Osteocyte (in vitro differentiated cells): ENCODE measurements at regions not wholly inside any gene's neighbourhood (a gene's known extent, or its start where the extent isn't known, plus 50 kb on each side); places are given as distances from the start of the nearest gene placed in this dataset.
A peak's percentile ranks its signal among the peaks of the same experiment; 100 is the strongest.
"Not testable (repeated sequence)": the region's sequence is repeated elsewhere in the genome, so short reads cannot be mapped to it uniquely, and the experiment has no call there.

Experiments used
- DNase-seq: peaks from one replicate; pipeline ENCODE4 v3.0.0; 2021; ENCODE audit warnings: mixed read lengths; ENCODE audit not compliant: unreplicated experiment; ENCODE audit errors: extremely low spot score
- H3K27ac Mint-ChIP-seq: one replicate; pipeline ENCODE4 v1.8.0; 2021; ENCODE audit warnings: mild to moderate bottlenecking, mixed read lengths; ENCODE audit not compliant: unreplicated experiment
- H3K27me3 Mint-ChIP-seq: one replicate; pipeline ENCODE4 v1.8.0; 2021; ENCODE audit warnings: mixed read lengths; ENCODE audit not compliant: unreplicated experiment
- H3K36me3 Mint-ChIP-seq: one replicate; pipeline ENCODE4 v1.8.0; 2021; ENCODE audit warnings: mixed read lengths; ENCODE audit not compliant: unreplicated experiment
- H3K4me1 Mint-ChIP-seq: one replicate; pipeline ENCODE4 v1.8.0; 2021; ENCODE audit warnings: mixed read lengths; ENCODE audit not compliant: unreplicated experiment
- H3K4me3 Mint-ChIP-seq: one replicate; pipeline ENCODE4 v1.8.0; 2021; ENCODE audit warnings: mild to moderate bottlenecking, moderate library complexity, mixed read lengths; ENCODE audit not compliant: unreplicated experiment
- H3K9me3 Mint-ChIP-seq: one replicate; pipeline ENCODE4 v1.8.0; 2021; ENCODE audit warnings: mixed read lengths; ENCODE audit not compliant: unreplicated experiment
- TF ChIP-seq, protein P1 (sequence below): fragments of 200-600 bp; sonication (generic); IDR thresholded peaks from 2 replicates; pipeline ENCODE4 v1.5.0; 2021; ENCODE audit warnings: antibody characterized with exemption, mild to moderate bottlenecking, moderate library complexity

DNA sequence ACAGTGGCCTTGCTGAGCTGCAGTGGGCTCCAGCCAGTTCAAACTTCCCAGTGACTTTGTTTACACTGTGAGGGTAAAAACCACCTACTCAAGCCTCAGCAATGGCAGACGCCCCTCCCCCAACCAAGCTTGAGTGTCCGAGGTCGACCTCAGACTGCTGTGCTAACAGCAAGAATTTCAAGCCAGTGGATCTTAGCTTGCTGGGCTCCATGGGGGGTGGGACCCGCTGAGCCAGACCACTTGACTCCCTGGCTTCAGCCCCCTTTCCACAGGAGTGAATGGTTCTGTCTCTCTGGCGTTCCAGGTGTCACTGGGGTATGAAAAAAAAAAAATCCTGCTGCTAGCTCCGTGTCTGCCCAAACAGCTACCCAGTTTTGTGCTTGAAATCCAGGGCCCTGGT, 168.9 kb upstream of the INTU start:
- TF ChIP-seq, protein P1, sequence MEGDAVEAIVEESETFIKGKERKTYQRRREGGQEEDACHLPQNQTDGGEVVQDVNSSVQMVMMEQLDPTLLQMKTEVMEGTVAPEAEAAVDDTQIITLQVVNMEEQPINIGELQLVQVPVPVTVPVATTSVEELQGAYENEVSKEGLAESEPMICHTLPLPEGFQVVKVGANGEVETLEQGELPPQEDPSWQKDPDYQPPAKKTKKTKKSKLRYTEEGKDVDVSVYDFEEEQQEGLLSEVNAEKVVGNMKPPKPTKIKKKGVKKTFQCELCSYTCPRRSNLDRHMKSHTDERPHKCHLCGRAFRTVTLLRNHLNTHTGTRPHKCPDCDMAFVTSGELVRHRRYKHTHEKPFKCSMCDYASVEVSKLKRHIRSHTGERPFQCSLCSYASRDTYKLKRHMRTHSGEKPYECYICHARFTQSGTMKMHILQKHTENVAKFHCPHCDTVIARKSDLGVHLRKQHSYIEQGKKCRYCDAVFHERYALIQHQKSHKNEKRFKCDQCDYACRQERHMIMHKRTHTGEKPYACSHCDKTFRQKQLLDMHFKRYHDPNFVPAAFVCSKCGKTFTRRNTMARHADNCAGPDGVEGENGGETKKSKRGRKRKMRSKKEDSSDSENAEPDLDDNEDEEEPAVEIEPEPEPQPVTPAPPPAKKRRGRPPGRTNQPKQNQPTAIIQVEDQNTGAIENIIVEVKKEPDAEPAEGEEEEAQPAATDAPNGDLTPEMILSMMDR: no peak
- Mint-ChIP-seq H3K36me3 (no peaks in the 10 kb centered on the region), H3K27ac (no peak overlapping the region), H3K4me1 (peaks cover 6% of the 10 kb centered on the region), H3K27me3 (peaks cover 35% of the 10 kb centered on the region), H3K4me3 (no peak overlapping the region), H3K9me3 (peaks cover 21% of the 10 kb centered on the region)
- no peak for DNase-seq

DNA sequence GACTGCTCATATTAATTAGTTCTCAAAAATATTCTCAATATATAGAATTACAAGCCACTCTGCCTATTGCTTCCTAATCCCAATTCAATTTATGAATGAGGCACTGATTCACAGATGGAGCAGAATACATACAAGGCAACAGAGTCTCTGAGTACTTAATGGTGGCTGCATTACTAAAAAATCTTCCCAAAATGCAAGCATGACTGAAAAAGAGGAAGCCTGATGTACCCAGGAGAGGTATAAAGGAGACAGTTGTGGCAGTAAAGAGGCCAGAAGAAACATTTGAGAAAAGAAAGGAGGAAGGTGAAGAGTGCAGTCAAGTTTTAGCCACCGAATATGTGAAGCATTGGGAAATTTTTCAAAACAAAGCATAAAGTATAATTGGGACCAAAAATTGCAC, 163.2 kb upstream of the INTU start:
- H3K36me3 Mint-ChIP-seq: peaks cover 5% of the 10 kb centered on the region
- no peak overlapping the region for H3K4me3 Mint-ChIP-seq
- peaks cover 8% of the 10 kb centered on the region for H3K27me3 Mint-ChIP-seq
- no peaks in the 10 kb centered on the region for H3K4me1 Mint-ChIP-seq
- TF ChIP-seq, protein P1: no peak
- no peak overlapping the region for H3K27ac Mint-ChIP-seq
- H3K9me3 Mint-ChIP-seq: peaks cover 5% of the 10 kb centered on the region
- no peak for DNase-seq

DNA sequence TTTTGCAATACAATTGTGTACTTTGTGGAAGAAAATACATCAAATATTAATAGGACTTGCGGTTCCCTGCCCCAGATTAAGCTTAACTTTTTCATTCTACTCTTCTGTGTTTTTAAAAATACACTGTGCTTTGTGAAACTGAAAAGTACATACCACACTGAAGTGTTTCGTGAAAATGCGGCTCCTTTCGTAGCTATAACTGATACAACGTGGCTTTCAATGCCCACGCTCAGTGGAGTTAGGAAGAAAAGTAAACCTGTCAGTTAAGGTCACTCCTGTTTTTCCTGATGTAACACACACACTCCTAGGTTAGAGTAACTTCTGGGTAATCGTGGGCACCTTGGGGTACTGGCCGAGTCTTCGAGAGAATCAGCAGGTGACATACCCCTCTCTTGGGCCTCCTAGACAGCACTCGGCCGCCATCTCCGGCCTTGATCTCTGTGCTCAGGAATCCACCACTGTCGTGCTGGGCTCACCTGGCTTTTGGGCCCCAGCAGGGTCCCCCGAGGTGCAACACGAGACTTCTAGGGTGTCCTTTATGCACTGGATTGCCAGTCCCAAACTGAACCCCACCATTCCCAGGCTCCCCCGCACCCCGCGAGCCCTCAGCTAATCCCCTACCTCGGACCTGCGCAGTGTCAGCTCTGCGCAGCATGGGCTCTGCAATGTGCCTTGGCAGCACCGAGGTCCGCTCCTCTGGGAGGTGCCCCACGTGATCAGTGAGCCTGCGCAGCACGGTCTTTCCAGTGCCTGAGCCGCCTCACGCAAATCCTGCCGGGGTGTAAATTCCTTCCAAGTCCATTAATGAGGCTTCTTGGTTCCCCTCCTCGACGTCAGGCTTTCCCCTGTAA, 162.6 kb upstream of the INTU start:
- Mint-ChIP-seq H3K27ac (no peak overlapping the region), H3K9me3 (peaks cover 8% of the 10 kb centered on the region), H3K36me3 (peaks cover 8% of the 10 kb centered on the region), H3K4me3 (no peak overlapping the region), H3K27me3 (peaks cover 8% of the 10 kb centered on the region), H3K4me1 (no peaks in the 10 kb centered on the region)
- DNase-seq: peak; percentile 82
- TF ChIP-seq, protein P1: no peak

DNA sequence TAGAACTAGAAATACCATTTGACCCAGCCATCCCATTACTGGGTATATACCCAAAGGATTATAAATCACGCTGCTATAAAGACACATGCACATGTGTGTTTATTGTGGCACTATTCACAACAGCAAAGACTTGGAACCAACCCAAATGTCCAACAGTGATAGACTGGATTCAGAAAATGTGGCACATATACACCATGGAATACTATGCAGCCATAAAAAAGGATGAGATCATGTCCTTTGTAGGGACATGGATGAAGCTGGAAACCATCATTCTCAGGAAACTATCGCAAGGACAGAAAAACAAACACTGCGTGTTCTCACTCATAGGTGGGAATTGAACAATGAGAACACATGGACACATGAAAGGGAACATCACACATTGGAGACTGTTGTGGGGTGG, 154.5 kb upstream of the INTU start:
- H3K27ac Mint-ChIP-seq: not testable (repeated sequence)

DNA sequence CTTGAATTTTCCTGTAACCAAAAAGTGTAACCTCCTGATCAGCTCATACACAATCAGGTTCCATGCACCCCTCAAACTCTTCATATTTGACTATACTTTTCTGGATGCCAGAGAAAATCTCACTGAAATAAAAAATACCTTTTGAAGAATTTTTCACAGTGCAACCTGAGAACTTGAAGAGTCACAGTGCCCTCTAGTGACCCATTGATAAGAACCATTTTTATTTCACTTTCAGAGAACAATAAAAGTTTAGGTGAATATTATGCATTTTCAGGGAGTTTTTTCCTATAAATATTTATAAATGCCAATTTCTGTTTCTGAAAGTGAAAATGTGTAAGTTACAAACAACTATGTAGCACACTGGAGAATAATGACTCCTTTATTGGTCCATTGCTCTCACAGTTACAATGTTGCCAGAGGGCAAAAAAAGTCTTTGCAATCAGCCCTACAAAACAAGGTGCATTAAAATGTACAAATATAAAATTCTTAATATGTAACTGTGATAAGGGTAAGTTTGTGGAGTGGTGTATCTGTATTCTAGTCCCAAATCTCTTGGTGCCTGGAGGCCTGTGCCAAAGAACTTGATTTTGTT, 153.6 kb upstream of the INTU start:
- Mint-ChIP-seq H3K36me3 (peaks cover 5% of the 10 kb centered on the region), H3K9me3 (peaks cover 4% of the 10 kb centered on the region), H3K27ac (no peak overlapping the region), H3K4me3 (no peak overlapping the region), H3K4me1 (peaks cover 8% of the 10 kb centered on the region), H3K27me3 (no peaks in the 10 kb centered on the region)
- no peak for DNase-seq
- TF ChIP-seq, protein P1: peak; percentile 75

More for the DNA sequence above, 154.5 kb upstream of the INTU start:
- H3K36me3 Mint-ChIP-seq, DNase-seq, H3K27me3 Mint-ChIP-seq, H3K4me1 Mint-ChIP-seq, H3K9me3 Mint-ChIP-seq, H3K4me3 Mint-ChIP-seq: not testable (repeated sequence)
